ENCODE measurements at regions not wholly inside any gene's neighbourhood (a gene's known extent, or its start where the extent isn't known, plus 50 kb on each side); places are given as distances from the start of the nearest gene placed in this dataset.

DNA sequence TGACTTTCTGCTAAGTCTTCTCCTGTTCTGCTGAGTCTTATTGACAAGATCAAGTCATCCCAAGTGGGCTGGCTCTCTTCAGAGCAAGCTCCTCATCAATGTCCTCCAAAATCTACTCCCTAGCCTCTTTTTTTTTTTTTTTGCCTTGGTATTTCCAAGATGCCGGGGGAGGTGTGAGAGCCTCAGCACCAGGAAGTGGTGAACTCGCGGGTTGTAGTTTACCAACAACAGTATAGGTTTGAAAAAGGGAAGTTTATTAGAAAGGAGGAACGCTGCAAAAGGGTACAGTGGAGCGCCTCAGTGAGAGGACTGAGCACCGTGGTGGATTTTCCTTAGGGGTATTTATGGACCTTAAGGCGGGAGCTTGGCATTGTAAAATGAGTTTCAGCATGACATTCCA, 94.3 kb upstream of the SGO1 start:
- TF ChIP-seq, protein P1, sequence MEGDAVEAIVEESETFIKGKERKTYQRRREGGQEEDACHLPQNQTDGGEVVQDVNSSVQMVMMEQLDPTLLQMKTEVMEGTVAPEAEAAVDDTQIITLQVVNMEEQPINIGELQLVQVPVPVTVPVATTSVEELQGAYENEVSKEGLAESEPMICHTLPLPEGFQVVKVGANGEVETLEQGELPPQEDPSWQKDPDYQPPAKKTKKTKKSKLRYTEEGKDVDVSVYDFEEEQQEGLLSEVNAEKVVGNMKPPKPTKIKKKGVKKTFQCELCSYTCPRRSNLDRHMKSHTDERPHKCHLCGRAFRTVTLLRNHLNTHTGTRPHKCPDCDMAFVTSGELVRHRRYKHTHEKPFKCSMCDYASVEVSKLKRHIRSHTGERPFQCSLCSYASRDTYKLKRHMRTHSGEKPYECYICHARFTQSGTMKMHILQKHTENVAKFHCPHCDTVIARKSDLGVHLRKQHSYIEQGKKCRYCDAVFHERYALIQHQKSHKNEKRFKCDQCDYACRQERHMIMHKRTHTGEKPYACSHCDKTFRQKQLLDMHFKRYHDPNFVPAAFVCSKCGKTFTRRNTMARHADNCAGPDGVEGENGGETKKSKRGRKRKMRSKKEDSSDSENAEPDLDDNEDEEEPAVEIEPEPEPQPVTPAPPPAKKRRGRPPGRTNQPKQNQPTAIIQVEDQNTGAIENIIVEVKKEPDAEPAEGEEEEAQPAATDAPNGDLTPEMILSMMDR (conservative IDR thresholded peaks at IDR 0.05), result no peak
- TF ChIP-seq ZFX (IDR thresholded peaks at IDR 0.05), result no peak

All from C4-2B (cell line).